ENCODE measurements at regions not wholly inside any gene's neighbourhood (a gene's known extent, or its start where the extent isn't known, plus 50 kb on each side); places are given as distances from the start of the nearest gene placed in this dataset.
"Not testable (repeated sequence)": the region's sequence is repeated elsewhere in the genome, so short reads cannot be mapped to it uniquely, and the experiment has no call there.

GRCh38 chr4:146124023-146124680, 51.4 kb upstream of the LSM6 start:
- no peak for DNase-seq

GRCh38 chr4:146123231-146123630, 52.3 kb upstream of the LSM6 start:
- DNase-seq: no peak

GRCh38 chr4:146122398-146122797, 53.1 kb upstream of the LSM6 start:
- no peak for DNase-seq

GRCh38 chr4:146121757-146122156, 53.8 kb upstream of the LSM6 start:
- DNase-seq: no peak

- DNase-seq: no peak
Observed at GRCh38 chr4:146119845-146120404, 55.6 kb upstream of the LSM6 start.

GRCh38 chr4:146114066-146114465, 61.5 kb upstream of the LSM6 start:
- DNase-seq: no peak

- no peak for DNase-seq
Observed at GRCh38 chr4:146113171-146113570, 62.3 kb upstream of the LSM6 start.

GRCh38 chr4:146112389-146112788, 63.1 kb upstream of the LSM6 start:
- DNase-seq: no peak

GRCh38 chr4:146110871-146111485, 64.5 kb upstream of the LSM6 start:
- no peak for DNase-seq

- no peak for DNase-seq
Observed at GRCh38 chr4:146108756-146109155, 66.8 kb upstream of the LSM6 start.

- no peak for DNase-seq
Observed at GRCh38 chr4:146107587-146108240, 67.8 kb upstream of the LSM6 start.

GRCh38 chr4:146105464-146105863, 70.1 kb upstream of the LSM6 start:
- DNase-seq: no peak

- no peak for DNase-seq
Observed at GRCh38 chr4:146104541-146104940, 71.0 kb upstream of the LSM6 start.

- not testable (repeated sequence) for DNase-seq
Observed at GRCh38 chr4:146104052-146104451, 71.5 kb upstream of the LSM6 start.

- no peak for DNase-seq
Observed at GRCh38 chr4:146099585-146099984, 75.9 kb upstream of the LSM6 start.

- no peak for DNase-seq
Observed at GRCh38 chr4:146098978-146099377, 76.5 kb upstream of the LSM6 start.

GRCh38 chr4:146098397-146098796, 77.1 kb upstream of the LSM6 start:
- DNase-seq: no peak

GRCh38 chr4:146096371-146096770, 79.1 kb upstream of the LSM6 start:
- no peak for DNase-seq

GRCh38 chr4:146095860-146096259, 79.7 kb upstream of the LSM6 start:
- DNase-seq: no peak

- no peak for DNase-seq
Observed at GRCh38 chr4:146095091-146095690, 80.3 kb upstream of the LSM6 start.

GRCh38 chr4:146088690-146089089, 86.8 kb upstream of the LSM6 start:
- no peak for DNase-seq

- DNase-seq: no peak
Observed at GRCh38 chr4:146087856-146088255, 87.7 kb upstream of the LSM6 start.

- DNase-seq: no peak
Observed at GRCh38 chr4:146076081-146076480, 99.4 kb upstream of the LSM6 start.

- no peak for DNase-seq
Observed at GRCh38 chr4:146073517-146073916, 102.0 kb upstream of the LSM6 start.
